Pancreas (tissue), 10 donors: ENCODE measurements at regions not wholly inside any gene's neighbourhood (a gene's known extent, or its start where the extent isn't known, plus 50 kb on each side); places are given as distances from the start of the nearest gene placed in this dataset.

Source experiments
- ATAC-seq, 4 donors: fragments of 200-7000 bp; cut with Tn5 transposase; one replicate each; pipeline versions ENCODE4 v1.8.0 to v1.9.1; 2020; ENCODE audit warnings: mild to moderate bottlenecking in 4 of 4, moderate library complexity in 4 of 4
- DNase-seq, 6 donors: peaks; one replicate each; pipeline ENCODE4 v3.0.0-alpha.2; 2020
- FAIRE-seq: peaks from 2 replicates; lab custom pipeline; 2012; peaks lifted over from hg19 to GRCh38; lab: Jason Lieb, UNC
- H3K27ac ChIP-seq, 4 donors: fragments of 200-600 bp; sonication (generic); 1 replicate in 3 of 4; 2 replicates in 1 of 4; pipeline versions ENCODE4 v1.5.0 to v1.8.0; 2020
- H3K27me3 ChIP-seq, 4 donors: fragments of 200-600 bp; one replicate each; pipeline ENCODE4 v1.8.0; 2021
- H3K36me3 ChIP-seq, 3 donors: fragments of 200-600 bp; sonication (generic) in 1 of 3; one replicate each; pipeline versions ENCODE4 v1.5.0 to v1.8.0; 2020 to 2021
- H3K4me1 ChIP-seq, 3 donors: fragments of 200-600 bp; one replicate each; pipeline ENCODE4 v1.8.0; 2021
- H3K4me3 ChIP-seq, 4 donors: fragments of 200-600 bp; sonication (generic) in 2 of 4; one replicate each; pipeline versions ENCODE4 v1.5.0 to v1.8.0; 2020 to 2021
- H3K9me3 ChIP-seq, 4 donors: fragments of 200-600 bp; one replicate each; pipeline ENCODE4 v1.8.0; 2021
- CTCF ChIP-seq, 4 donors: fragments of 200-600 bp; sonication (generic) in 3 of 4; IDR thresholded peaks; one replicate each; pipeline versions ENCODE4 v1.5.0 to v1.8.0; 2021; ENCODE audit warnings: antibody characterized with exemption in 4 of 4
- WGBS, 2 donors: extraction: QIAGEN DNeasy Blood & Tissue Kit; methylation state at CpG; one replicate each; pipeline ENCODE4 v1.1.7; 2013; 5-methylcytosine and 5-hydroxymethylcytosine counted together
- intact Hi-C, 3 donors: fragments of 100-400 bp; cut with DNase I; formaldehyde crosslinking; loops; one replicate each; pipeline versions ENCODE4 v1.11.1 to v1.14.2; 2022
- donor health status: healthy with polysubstance abuse.
- donor health status: DM: no; HTN: no; CAD: no; lungs with moderate emphysema.
- donor health status: DM: no; HTN: no; CAD: no.
- donor health status: control.
- donor health status: control.
- donor health status: Bipolar disorder and iron deficiency.
- donor health status: DM: yes; HTN: yes; CAD: no.
- donor health status: DM: no; HTN: no; CAD: no.
- donor health status: DM: no; HTN: no; CAD: no.
- donor health status: DM: yes; HTN: yes; CAD: no.

- intact Hi-C loops: no loop called here
- Histone ChIP-seq H3K27ac (no peak overlapping the region), H3K27me3 (no peaks in the 10 kb centered on the region), H3K4me1 (no peaks in the 10 kb centered on the region), H3K9me3 (no peaks in the 10 kb centered on the region), H3K4me3 (no peak overlapping the region), H3K36me3 (no peaks in the 10 kb centered on the region)
- TF ChIP-seq CTCF (IDR thresholded peaks at IDR 0.05): no peak
- peak in 2 of 6 donors; percentile 41 to 46 for DNase-seq
- FAIRE-seq: no peak
- no peak for ATAC-seq
- 68 to 69% methylated on average over 3 of the region's 3 CpGs for WGBS, 2 donors
These were observed 525.5 kb upstream of the CHAC2 start for GRCh38 chr2:53242090-53242489.

- no peaks in the 10 kb centered on the region for H3K9me3 ChIP-seq
- H3K4me1 ChIP-seq: peaks cover 0 to 4% (median 0%) of the 10 kb centered on the region in 3 donors
- no peak for FAIRE-seq
- no peak for DNase-seq
- no peak overlapping the region for H3K27ac ChIP-seq
- H3K36me3 ChIP-seq: no peaks in the 10 kb centered on the region
- no peak for TF ChIP-seq CTCF (IDR thresholded peaks at IDR 0.05)
- no peak overlapping the region for H3K4me3 ChIP-seq
- intact Hi-C loops: no loop called here
- H3K27me3 ChIP-seq: no peaks in the 10 kb centered on the region
- no peak for ATAC-seq
- WGBS, 2 donors: 39 to 51% methylated on average over 1 of the region's 1 CpG
These were observed 531.6 kb upstream of the CHAC2 start for GRCh38 chr2:53235836-53236582.

- no peak for DNase-seq
- intact Hi-C loops: no loop called here
- peak; percentile 63 to 89 (median 76) for ATAC-seq
- no peak for TF ChIP-seq CTCF (IDR thresholded peaks at IDR 0.05)
- Histone ChIP-seq H3K36me3 (no peaks in the 10 kb centered on the region), H3K4me3 (no peak overlapping the region), H3K9me3 (no peaks in the 10 kb centered on the region), H3K27ac (peak overlapping the region in 1 of 4 donors; percentile 26), H3K4me1 (peaks cover 0 to 4% (median 0%) of the 10 kb centered on the region in 3 donors), H3K27me3 (no peaks in the 10 kb centered on the region)
- no peak for FAIRE-seq
- WGBS, 2 donors: 23 to 32% methylated on average over 1 of the region's 1 CpG
These were observed 533.1 kb upstream of the CHAC2 start for GRCh38 chr2:53234548-53234903.

GRCh38 chr2:53233759-53234547, 533.7 kb upstream of the CHAC2 start:
- Histone ChIP-seq H3K27ac (peak overlapping the region in 1 of 4 donors; percentile 26), H3K9me3 (no peaks in the 10 kb centered on the region), H3K27me3 (no peaks in the 10 kb centered on the region), H3K4me3 (no peak overlapping the region), H3K4me1 (peaks cover 0 to 4% (median 0%) of the 10 kb centered on the region in 3 donors), H3K36me3 (no peaks in the 10 kb centered on the region)
- peak in 3 of 4 donors; percentile 52 to 75 (median 72) for ATAC-seq
- no peak for TF ChIP-seq CTCF (IDR thresholded peaks at IDR 0.05)
- DNase-seq: no peak
- WGBS, 2 donors: 52 to 59% methylated on average over 4 of the region's 4 CpGs
- FAIRE-seq: no peak
- intact Hi-C loops: no loop called here
